ENCODE measurements at regions not wholly inside any gene's neighbourhood (a gene's known extent, or its start where the extent isn't known, plus 50 kb on each side); places are given as distances from the start of the nearest gene placed in this dataset.

- TF ChIP-seq CTCF (IDR thresholded peaks at IDR 0.05) (no peak), POLR2A (IDR thresholded peaks at IDR 0.05) (no peak), EP300 (IDR thresholded peaks at IDR 0.05) (no peak), POLR2AphosphoS5 (IDR thresholded peaks at IDR 0.05) (no peak)
Measured at GRCh38 chr6:163655217-163656121, 241.0 kb downstream of the QKI start.
